ENCODE measurements at regions not wholly inside any gene's neighbourhood (a gene's known extent, or its start where the extent isn't known, plus 50 kb on each side); places are given as distances from the start of the nearest gene placed in this dataset.

- Histone ChIP-seq H3K4me2 (ENCODE audit: control insufficient read depth, insufficient read depth) (no peak overlapping the region), H3K27ac (ENCODE audit: control insufficient read depth, insufficient read depth) (no peak overlapping the region), H4K20me1 (ENCODE audit: control insufficient read depth, insufficient read depth) (no peaks in the 10 kb centered on the region), H3K4me1 (ENCODE audit: control insufficient read depth, insufficient read depth, low read length) (no peaks in the 10 kb centered on the region), H3K79me2 (ENCODE audit: control insufficient read depth, insufficient read depth, low read length) (no peaks in the 10 kb centered on the region), H3K27me3 (replicated peaks in 1 of 2; ENCODE audit: control insufficient read depth in 2 of 2, insufficient read depth in 2 of 2, low read length in 1 of 2) (no peaks in the 10 kb centered on the region; a peak in 1 of 4 replicates), H3K36me3 (ENCODE audit: control insufficient read depth in 2 of 2, insufficient read depth in 2 of 2, low read length in 1 of 2) (no peaks in the 10 kb centered on the region), H3K9ac (ENCODE audit: control insufficient read depth, insufficient read depth, low read length) (no peak overlapping the region), H2AFZ (ENCODE audit: control insufficient read depth, low read depth, low read length) (no peak overlapping the region), H3K9me3 (replicated peaks; ENCODE audit: control insufficient read depth, insufficient read depth, low read length) (no peaks in the 10 kb centered on the region), H3K4me3 (no peak overlapping the region)
- no peak for TF ChIP-seq SP1 (IDR thresholded peaks at IDR 0.05; ENCODE audit: low read depth, low read length)
- no peak for TF ChIP-seq CHD4 (IDR thresholded peaks at IDR 0.05)
- TF ChIP-seq BACH1 (IDR thresholded peaks at IDR 0.05; ENCODE audit: borderline replicate concordance): no peak
- TF ChIP-seq FOS (IDR thresholded peaks at IDR 0.05; ENCODE audit: borderline replicate concordance, extremely low read depth, insufficient read length): no peak
- TF ChIP-seq EP300 (IDR thresholded peaks at IDR 0.05; ENCODE audit: borderline replicate concordance in 1 of 2, control insufficient read depth in 1 of 2, low read depth in 2 of 2, low read length in 2 of 2): no peak
- TF ChIP-seq NRF1 (conservative IDR thresholded peaks at IDR 0.05; ENCODE audit: low read depth, low read length): no peak
- no peak for TF ChIP-seq POLR2AphosphoS5 (IDR thresholded peaks at IDR 0.05; ENCODE audit: low read length)
- ATAC-seq (no peak), FAIRE-seq (no peak), DNase-seq (ENCODE audit: low read depth, low spot score) (no peak)
- 45% methylated on average over 10 of the region's 10 CpGs for WGBS (ENCODE audit: insufficient coverage, insufficient replicate concordance, low lambda C conversion rate, missing lambda C conversion rate)
- CTCF ChIA-PET: no interaction called here
- POLR2A ChIA-PET: no interaction called here
- in situ Hi-C loops (cut with MboI) (no loop called here), intact Hi-C loops (cut with micrococcal nuclease; ENCODE audit: unreplicated experiment) (no loop called here)
- BruUV-seq (replicated peaks): no TSS peak
- SMC1A ChIA-PET (ENCODE audit: uncharacterized antibody, unreplicated experiment): no interaction called here
- RAD21 ChIA-PET (ENCODE audit: unreplicated experiment): no interaction called here
These were observed 321.1 kb downstream of the C16orf95 start for GRCh38 chr16:86996081-86996480.

- H3K27ac ChIP-seq (ENCODE audit: control insufficient read depth, insufficient read depth): no peak overlapping the region
- no peaks in the 10 kb centered on the region for H3K9me3 ChIP-seq (replicated peaks; ENCODE audit: control insufficient read depth, insufficient read depth, low read length)
- intact Hi-C loops (cut with micrococcal nuclease; ENCODE audit: unreplicated experiment) (no loop called here), in situ Hi-C loops (cut with MboI) (no loop called here)
- ATAC-seq (no peak), FAIRE-seq (no peak), DNase-seq (ENCODE audit: low read depth, low spot score) (no peak)
- RAD21 ChIA-PET (ENCODE audit: unreplicated experiment): no interaction called here
- H3K4me3 ChIP-seq: no peak overlapping the region
- H2AFZ ChIP-seq (ENCODE audit: control insufficient read depth, low read depth, low read length): no peak overlapping the region
- no peaks in the 10 kb centered on the region; a peak in 1 of 4 replicates for H3K27me3 ChIP-seq (replicated peaks in 1 of 2; ENCODE audit: control insufficient read depth in 2 of 2, insufficient read depth in 2 of 2, low read length in 1 of 2)
- CTCF ChIA-PET: no interaction called here
- WGBS (ENCODE audit: insufficient coverage, insufficient replicate concordance, low lambda C conversion rate, missing lambda C conversion rate): 57% methylated on average over 10 of the region's 11 CpGs
- no peak overlapping the region for H3K9ac ChIP-seq (ENCODE audit: control insufficient read depth, insufficient read depth, low read length)
- no peak overlapping the region for H3K4me2 ChIP-seq (ENCODE audit: control insufficient read depth, insufficient read depth)
- BruUV-seq (replicated peaks): no TSS peak
- H3K79me2 ChIP-seq (ENCODE audit: control insufficient read depth, insufficient read depth, low read length): no peaks in the 10 kb centered on the region
- H4K20me1 ChIP-seq (ENCODE audit: control insufficient read depth, insufficient read depth): no peaks in the 10 kb centered on the region
- H3K36me3 ChIP-seq (ENCODE audit: control insufficient read depth in 2 of 2, insufficient read depth in 2 of 2, low read length in 1 of 2): no peaks in the 10 kb centered on the region
- H3K4me1 ChIP-seq (ENCODE audit: control insufficient read depth, insufficient read depth, low read length): no peaks in the 10 kb centered on the region
- POLR2A ChIA-PET: no interaction called here
- SMC1A ChIA-PET (ENCODE audit: uncharacterized antibody, unreplicated experiment): no interaction called here
- TF ChIP-seq TAF1 (IDR thresholded peaks at IDR 0.05; ENCODE audit: borderline replicate concordance, low read depth, low read length): no peak
- TF ChIP-seq USF2 (IDR thresholded peaks at IDR 0.05; ENCODE audit: borderline replicate concordance, low read depth, low read length): no peak
- TF ChIP-seq MTA3 (IDR thresholded peaks at IDR 0.05; ENCODE audit: borderline replicate concordance, low read length): no peak
- no peak for TF ChIP-seq NFIC (IDR thresholded peaks at IDR 0.05; ENCODE audit: low read depth, low read length)
- TF ChIP-seq RB1 (IDR thresholded peaks at IDR 0.05; ENCODE audit: borderline replicate concordance): no peak
- no peak for TF ChIP-seq MLLT1 (IDR thresholded peaks at IDR 0.05)
- no peak for TF ChIP-seq ZSCAN29 (IDR thresholded peaks at IDR 0.05)
- no peak for TF ChIP-seq WRNIP1 (IDR thresholded peaks at IDR 0.05; ENCODE audit: borderline replicate concordance, low read depth, low read length)
- TF ChIP-seq SP1 (IDR thresholded peaks at IDR 0.05; ENCODE audit: low read depth, low read length): no peak
These were observed 320.1 kb downstream of the C16orf95 start for GRCh38 chr16:86997058-86997457.
